ENCODE measurements at regions not wholly inside any gene's neighbourhood (a gene's known extent, or its start where the extent isn't known, plus 50 kb on each side); places are given as distances from the start of the nearest gene placed in this dataset.

DNA sequence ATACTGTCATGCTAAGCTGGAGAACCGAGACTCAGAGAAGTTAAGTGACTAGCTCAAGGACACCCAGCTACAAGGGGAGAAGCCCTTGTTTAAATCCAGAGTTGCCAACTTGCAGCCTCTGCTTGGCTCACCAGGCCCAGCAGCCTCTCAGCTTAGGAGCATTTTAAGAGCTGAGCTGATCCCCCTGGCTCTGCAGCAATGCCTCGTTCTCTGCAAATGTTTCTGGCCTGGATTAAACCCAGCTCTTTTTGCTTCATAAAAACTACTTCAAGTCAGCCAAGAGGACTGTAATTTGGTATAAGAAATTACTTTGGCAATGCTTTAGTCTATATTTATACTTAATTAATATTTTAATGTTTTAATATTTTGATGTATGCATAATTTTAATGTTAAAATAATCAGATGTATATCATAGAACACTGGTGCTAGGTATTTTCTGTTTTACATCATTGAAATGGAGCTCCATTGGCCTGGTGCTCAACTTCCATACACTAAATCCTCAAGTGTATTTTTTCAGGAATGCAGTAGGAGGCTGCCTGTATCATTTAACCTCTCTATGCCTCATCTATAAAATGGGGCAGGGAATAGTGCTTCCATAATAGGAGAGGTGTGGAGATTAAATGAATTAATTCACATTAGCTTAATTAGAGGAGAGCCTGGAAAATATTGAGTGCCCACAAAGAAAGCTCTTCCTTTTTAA is 184.2 kb downstream of the EMX2 start:
- no peak for ATAC-seq
- Histone ChIP-seq H3K4me3 (no peak overlapping the region), H3K36me3 (no peaks in the 10 kb centered on the region), H3K27me3 (peaks cover 0 to 5% (median 0%) of the 10 kb centered on the region in 3 donors), H3K4me1 (no peaks in the 10 kb centered on the region), H3K27ac (no peak overlapping the region), H3K9me3 (no peaks in the 10 kb centered on the region)
- no peak for DNase-seq
- TF ChIP-seq, protein P1, sequence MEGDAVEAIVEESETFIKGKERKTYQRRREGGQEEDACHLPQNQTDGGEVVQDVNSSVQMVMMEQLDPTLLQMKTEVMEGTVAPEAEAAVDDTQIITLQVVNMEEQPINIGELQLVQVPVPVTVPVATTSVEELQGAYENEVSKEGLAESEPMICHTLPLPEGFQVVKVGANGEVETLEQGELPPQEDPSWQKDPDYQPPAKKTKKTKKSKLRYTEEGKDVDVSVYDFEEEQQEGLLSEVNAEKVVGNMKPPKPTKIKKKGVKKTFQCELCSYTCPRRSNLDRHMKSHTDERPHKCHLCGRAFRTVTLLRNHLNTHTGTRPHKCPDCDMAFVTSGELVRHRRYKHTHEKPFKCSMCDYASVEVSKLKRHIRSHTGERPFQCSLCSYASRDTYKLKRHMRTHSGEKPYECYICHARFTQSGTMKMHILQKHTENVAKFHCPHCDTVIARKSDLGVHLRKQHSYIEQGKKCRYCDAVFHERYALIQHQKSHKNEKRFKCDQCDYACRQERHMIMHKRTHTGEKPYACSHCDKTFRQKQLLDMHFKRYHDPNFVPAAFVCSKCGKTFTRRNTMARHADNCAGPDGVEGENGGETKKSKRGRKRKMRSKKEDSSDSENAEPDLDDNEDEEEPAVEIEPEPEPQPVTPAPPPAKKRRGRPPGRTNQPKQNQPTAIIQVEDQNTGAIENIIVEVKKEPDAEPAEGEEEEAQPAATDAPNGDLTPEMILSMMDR (IDR thresholded peaks at IDR 0.05 in 4 of 5, conservative IDR thresholded peaks at IDR 0.05 in 1 of 5) = no peak
- no peak for TF ChIP-seq POLR2A (IDR thresholded peaks at IDR 0.05)
- in situ Hi-C loops (cut with MboI; ENCODE audit: low sequenced_read_pairs in 4 of 4) = no loop called here
- intact Hi-C loops (cut with DNase I; ENCODE audit: low total_unique reads) = no loop called here

GRCh38 chr10:117727421-117727820 is 184.9 kb downstream of the EMX2 start:
- Histone ChIP-seq H3K27me3 (peaks cover 0 to 12% (median 3%) of the 10 kb centered on the region in 3 donors), H3K4me3 (no peak overlapping the region), H3K9me3 (no peaks in the 10 kb centered on the region), H3K36me3 (no peaks in the 10 kb centered on the region), H3K4me1 (no peaks in the 10 kb centered on the region), H3K27ac (no peak overlapping the region)
- TF ChIP-seq, protein P1 (IDR thresholded peaks at IDR 0.05 in 4 of 5, conservative IDR thresholded peaks at IDR 0.05 in 1 of 5) = no peak
- TF ChIP-seq POLR2A (IDR thresholded peaks at IDR 0.05) = no peak
- no peak for ATAC-seq
- no peak for DNase-seq
- intact Hi-C loops (cut with DNase I; ENCODE audit: low total_unique reads) = no loop called here
- in situ Hi-C loops (cut with MboI; ENCODE audit: low sequenced_read_pairs in 4 of 4) = no loop called here

DNA sequence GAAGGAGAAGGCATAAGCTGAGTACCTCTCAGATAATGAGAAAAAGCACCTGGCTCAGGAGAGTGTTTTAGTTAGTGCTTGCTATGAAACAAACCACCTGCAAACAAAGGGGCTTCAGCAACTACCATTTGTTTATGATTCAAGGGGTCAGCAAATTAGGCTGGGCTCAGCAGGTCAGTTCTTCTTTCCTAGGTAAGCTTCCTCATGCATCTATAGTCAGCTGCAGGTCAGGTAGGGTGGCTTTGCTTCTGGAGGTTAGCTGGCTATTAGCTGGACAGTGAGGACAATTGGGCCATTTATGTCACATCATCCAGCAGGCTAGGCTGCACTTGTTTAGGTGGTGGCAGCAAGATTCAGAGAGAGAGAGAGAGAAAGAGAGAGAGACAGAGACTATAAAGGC is 185.5 kb downstream of the EMX2 start:
- intact Hi-C loops (cut with DNase I; ENCODE audit: low total_unique reads) = no loop called here
- Histone ChIP-seq H3K27ac (no peak overlapping the region), H3K9me3 (no peaks in the 10 kb centered on the region), H3K4me3 (no peak overlapping the region), H3K36me3 (no peaks in the 10 kb centered on the region), H3K4me1 (no peaks in the 10 kb centered on the region), H3K27me3 (peaks cover 0 to 16% (median 3%) of the 10 kb centered on the region in 3 donors)
- DNase-seq (no peak), ATAC-seq (no peak)
- no peak for TF ChIP-seq POLR2A (IDR thresholded peaks at IDR 0.05)
- TF ChIP-seq, protein P1 (IDR thresholded peaks at IDR 0.05 in 4 of 5, conservative IDR thresholded peaks at IDR 0.05 in 1 of 5) = no peak
- in situ Hi-C loops (cut with MboI; ENCODE audit: low sequenced_read_pairs in 4 of 4) = no loop called here

- H3K4me1 ChIP-seq = no peaks in the 10 kb centered on the region
- no peaks in the 10 kb centered on the region for H3K9me3 ChIP-seq
- H3K27ac ChIP-seq = no peak overlapping the region
- ATAC-seq = no peak
- peaks cover 3 to 25% (median 7%) of the 10 kb centered on the region in 3 donors for H3K27me3 ChIP-seq
- intact Hi-C loops (cut with DNase I; ENCODE audit: low total_unique reads) = no loop called here
- in situ Hi-C loops (cut with MboI; ENCODE audit: low sequenced_read_pairs in 4 of 4) = no loop called here
- TF ChIP-seq, protein P1 (IDR thresholded peaks at IDR 0.05 in 4 of 5, conservative IDR thresholded peaks at IDR 0.05 in 1 of 5) = no peak
- no peak for TF ChIP-seq POLR2A (IDR thresholded peaks at IDR 0.05)
- H3K36me3 ChIP-seq = no peaks in the 10 kb centered on the region
- DNase-seq = no peak
- H3K4me3 ChIP-seq = no peak overlapping the region
These were observed 186.6 kb downstream of the EMX2 start for GRCh38 chr10:117729156-117729555.

All from gastrocnemius medialis (tissue), 4 donors.